GM12865 (cell line): ENCODE measurements at regions not wholly inside any gene's neighbourhood (a gene's known extent, or its start where the extent isn't known, plus 50 kb on each side); places are given as distances from the start of the nearest gene placed in this dataset.

Experiments used
- DNase-seq: peaks from one replicate; pipeline ENCODE4 v3.0.0; 2010; ENCODE audit warnings: low read depth
- H3K4me3 ChIP-seq: 2 replicates; pipeline ENCODE4 v1.5.1; 2011; ENCODE audit warnings: mild to moderate bottlenecking, low read depth, low read length, control low read depth
- CTCF ChIP-seq: IDR thresholded peaks from 2 replicates; pipeline ENCODE4 v1.5.1; 2011; ENCODE audit warnings: low read length, control low read depth, low read depth, inconsistent platforms; ENCODE audit not compliant: insufficient read depth; ENCODE audit errors: missing control alignments

- TF ChIP-seq CTCF, result no peak
- no peak overlapping the region for H3K4me3 ChIP-seq
- no peak for DNase-seq
Measured at GRCh38 chr20:24236963-24237362, 232.5 kb upstream of the SYNDIG1 start.

GRCh38 chr20:24236201-24236600 lies 233.2 kb upstream of the SYNDIG1 start:
- no peak for TF ChIP-seq CTCF
- DNase-seq, result no peak
- H3K4me3 ChIP-seq, result no peak overlapping the region

- TF ChIP-seq CTCF, result no peak
- H3K4me3 ChIP-seq, result no peak overlapping the region
- no peak for DNase-seq
Measured at GRCh38 chr20:24235296-24236175, 233.9 kb upstream of the SYNDIG1 start.

GRCh38 chr20:24227600-24227999 lies 239.0 kb upstream of the GGTLC1 start:
- no peak for TF ChIP-seq CTCF
- no peak overlapping the region for H3K4me3 ChIP-seq
- no peak for DNase-seq

GRCh38 chr20:24212494-24212893 lies 223.9 kb upstream of the GGTLC1 start:
- no peak overlapping the region for H3K4me3 ChIP-seq
- no peak for DNase-seq
- TF ChIP-seq CTCF, result no peak

- TF ChIP-seq CTCF, result no peak
- no peak overlapping the region for H3K4me3 ChIP-seq
- DNase-seq, result no peak
Measured at GRCh38 chr20:24211972-24212371, 223.4 kb upstream of the GGTLC1 start.

- no peak overlapping the region for H3K4me3 ChIP-seq
- DNase-seq, result no peak
- no peak for TF ChIP-seq CTCF
Measured at GRCh38 chr20:24210356-24210755, 221.8 kb upstream of the GGTLC1 start.
